HG03066 (cell line): ENCODE measurements at regions not wholly inside any gene's neighbourhood (a gene's known extent, or its start where the extent isn't known, plus 50 kb on each side); places are given as distances from the start of the nearest gene placed in this dataset.
"Not testable (repeated sequence)": the region's sequence is repeated elsewhere in the genome, so short reads cannot be mapped to it uniquely, and the experiment has no call there.

Source experiments
- ATAC-seq: cut with Tn5 transposase; IDR thresholded peaks from one replicate; pipeline ENCODE4 v1.9.1; 2021; ENCODE audit warnings: low read depth; ENCODE audit not compliant: unreplicated experiment

GRCh38 chr6:79431537-79431933 is 105.7 kb downstream of the LCA5 start:
- no peak for ATAC-seq

GRCh38 chr6:79430913-79431536 is 106.2 kb downstream of the LCA5 start:
- no peak for ATAC-seq

GRCh38 chr6:79427721-79428120 is 109.5 kb downstream of the LCA5 start:
- no peak for ATAC-seq

GRCh38 chr6:79426625-79427278 is 110.5 kb downstream of the LCA5 start:
- ATAC-seq, result no peak

- no peak for ATAC-seq
Measured at GRCh38 chr6:79425589-79426311, 111.5 kb downstream of the LCA5 start.

- no peak for ATAC-seq
Measured at GRCh38 chr6:79423216-79423615, 114.0 kb downstream of the LCA5 start.

GRCh38 chr6:79422666-79423065 is 114.6 kb downstream of the LCA5 start:
- no peak for ATAC-seq

- peak; percentile 74 for ATAC-seq
Measured at GRCh38 chr6:79421707-79422484, 115.3 kb downstream of the LCA5 start.

GRCh38 chr6:79421001-79421411 is 116.2 kb downstream of the LCA5 start:
- no peak for ATAC-seq

- peak; percentile 47 for ATAC-seq
Measured at GRCh38 chr6:79420054-79420453, 117.2 kb downstream of the LCA5 start.

GRCh38 chr6:79416931-79417330 is 120.3 kb downstream of the LCA5 start:
- ATAC-seq, result no peak

GRCh38 chr6:79413562-79414002 is 123.6 kb downstream of the LCA5 start:
- ATAC-seq, result no peak

- no peak for ATAC-seq
Measured at GRCh38 chr6:79410806-79411205, 126.4 kb downstream of the LCA5 start.

- ATAC-seq, result no peak
Measured at GRCh38 chr6:79408256-79408974, 128.8 kb downstream of the LCA5 start.

GRCh38 chr6:79404677-79405076 is 132.6 kb downstream of the LCA5 start:
- ATAC-seq, result no peak

GRCh38 chr6:79404261-79404660 is 133.0 kb downstream of the LCA5 start:
- no peak for ATAC-seq

- ATAC-seq, result no peak
Measured at GRCh38 chr6:79403563-79403962, 133.7 kb downstream of the LCA5 start.

GRCh38 chr6:79403086-79403485 is 134.1 kb downstream of the LCA5 start:
- ATAC-seq, result no peak

- ATAC-seq, result no peak
Measured at GRCh38 chr6:79399499-79399898, 137.7 kb downstream of the LCA5 start.

- ATAC-seq, result not testable (repeated sequence)
Measured at GRCh38 chr6:79398617-79399016, 138.6 kb downstream of the LCA5 start.
